ENCODE measurements at regions not wholly inside any gene's neighbourhood (a gene's known extent, or its start where the extent isn't known, plus 50 kb on each side); places are given as distances from the start of the nearest gene placed in this dataset.

DNA sequence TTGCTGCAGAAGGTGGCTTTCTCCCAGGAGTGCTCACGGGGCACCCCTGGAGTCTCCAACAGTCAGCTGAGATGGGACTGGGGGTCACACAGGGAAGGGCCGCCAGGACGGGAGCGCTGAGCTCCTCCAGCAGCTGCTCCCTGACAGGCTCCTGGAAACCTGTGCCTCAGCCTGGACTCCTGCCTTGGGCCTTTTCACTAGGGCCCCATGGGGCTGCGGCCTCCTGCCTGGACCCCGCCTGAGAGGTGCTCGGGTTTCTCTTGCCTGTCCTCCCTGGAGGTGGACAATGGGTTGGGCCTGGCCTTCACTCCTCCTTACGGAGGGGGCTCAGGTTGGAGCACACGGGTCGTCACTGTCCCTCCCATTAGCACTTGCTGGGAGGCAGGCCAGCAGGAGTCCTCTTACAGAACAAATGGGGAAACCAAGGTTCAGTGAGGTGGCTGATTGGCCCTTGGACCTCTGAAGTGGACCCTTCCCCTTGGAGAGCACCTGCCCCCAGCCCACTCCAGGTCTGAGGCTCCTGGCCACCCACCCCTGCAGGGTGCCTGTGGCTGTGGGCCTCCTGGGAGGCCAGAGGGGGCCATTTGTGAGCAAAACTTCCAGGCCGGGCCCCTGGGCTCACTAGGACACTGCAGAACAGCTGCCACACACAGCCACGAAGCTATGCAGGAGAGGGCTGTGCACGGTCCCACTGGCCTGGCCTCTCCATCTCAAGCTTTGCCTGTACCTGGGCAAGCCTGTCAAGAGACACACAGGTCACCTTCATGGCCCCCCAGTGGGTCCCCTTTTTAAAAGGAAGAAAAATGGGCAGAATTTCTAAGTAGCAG, 57.1 kb upstream of the ODC1 start:
- Histone ChIP-seq H3K4me3 (no peak overlapping the region), H3K27ac (no peak overlapping the region)

DNA sequence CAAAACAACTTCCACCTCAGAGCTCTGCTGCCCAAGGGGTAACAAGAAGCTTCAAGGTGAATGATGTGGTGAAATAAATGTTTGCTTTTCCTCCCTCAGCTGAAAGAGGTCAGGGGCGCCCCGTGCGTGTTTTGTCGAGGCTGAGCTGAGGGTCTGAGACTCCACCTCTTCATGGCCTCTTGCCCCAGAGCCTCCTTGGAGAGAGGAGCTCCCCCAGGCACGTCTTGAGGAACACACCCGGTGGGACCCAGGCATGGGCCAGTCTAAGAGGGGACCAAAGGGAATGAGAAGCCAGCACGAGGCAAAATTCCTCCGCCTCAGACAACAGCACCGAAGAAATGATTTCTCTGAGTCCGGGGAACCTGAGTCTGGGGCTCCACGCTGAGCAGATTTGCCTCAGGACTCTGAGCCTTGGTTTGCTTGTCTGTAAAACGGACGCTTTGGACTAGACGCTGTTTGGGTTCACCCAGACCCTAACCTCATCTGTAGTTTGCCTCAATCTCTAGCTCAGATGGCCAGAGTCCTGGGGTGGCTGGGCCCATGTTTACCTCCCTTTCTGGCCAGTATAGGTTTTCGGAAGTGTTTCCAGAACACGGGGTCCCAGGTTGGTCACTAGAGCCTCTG, 56.4 kb upstream of the ODC1 start:
- no peak overlapping the region for H3K27ac ChIP-seq
- no peaks in the 10 kb centered on the region for H3K4me1 ChIP-seq
- no peak for DNase-seq (ENCODE audit: low spot score)
- H3K9me3 ChIP-seq: no peaks in the 10 kb centered on the region
- H3K27me3 ChIP-seq: no peaks in the 10 kb centered on the region
- H3K4me3 ChIP-seq: no peak overlapping the region
- no peaks in the 10 kb centered on the region for H3K36me3 ChIP-seq
- TF ChIP-seq, protein P1, sequence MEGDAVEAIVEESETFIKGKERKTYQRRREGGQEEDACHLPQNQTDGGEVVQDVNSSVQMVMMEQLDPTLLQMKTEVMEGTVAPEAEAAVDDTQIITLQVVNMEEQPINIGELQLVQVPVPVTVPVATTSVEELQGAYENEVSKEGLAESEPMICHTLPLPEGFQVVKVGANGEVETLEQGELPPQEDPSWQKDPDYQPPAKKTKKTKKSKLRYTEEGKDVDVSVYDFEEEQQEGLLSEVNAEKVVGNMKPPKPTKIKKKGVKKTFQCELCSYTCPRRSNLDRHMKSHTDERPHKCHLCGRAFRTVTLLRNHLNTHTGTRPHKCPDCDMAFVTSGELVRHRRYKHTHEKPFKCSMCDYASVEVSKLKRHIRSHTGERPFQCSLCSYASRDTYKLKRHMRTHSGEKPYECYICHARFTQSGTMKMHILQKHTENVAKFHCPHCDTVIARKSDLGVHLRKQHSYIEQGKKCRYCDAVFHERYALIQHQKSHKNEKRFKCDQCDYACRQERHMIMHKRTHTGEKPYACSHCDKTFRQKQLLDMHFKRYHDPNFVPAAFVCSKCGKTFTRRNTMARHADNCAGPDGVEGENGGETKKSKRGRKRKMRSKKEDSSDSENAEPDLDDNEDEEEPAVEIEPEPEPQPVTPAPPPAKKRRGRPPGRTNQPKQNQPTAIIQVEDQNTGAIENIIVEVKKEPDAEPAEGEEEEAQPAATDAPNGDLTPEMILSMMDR (IDR thresholded peaks at IDR 0.05): no peak

More for the DNA sequence above, 57.1 kb upstream of the ODC1 start:
- Histone ChIP-seq H3K4me1 (no peaks in the 10 kb centered on the region), H3K36me3 (no peaks in the 10 kb centered on the region), H3K27me3 (no peaks in the 10 kb centered on the region), H3K9me3 (no peaks in the 10 kb centered on the region)
- TF ChIP-seq, protein P1 (IDR thresholded peaks at IDR 0.05): no peak
- peak; percentile 53 for DNase-seq (ENCODE audit: low spot score)

DNA sequence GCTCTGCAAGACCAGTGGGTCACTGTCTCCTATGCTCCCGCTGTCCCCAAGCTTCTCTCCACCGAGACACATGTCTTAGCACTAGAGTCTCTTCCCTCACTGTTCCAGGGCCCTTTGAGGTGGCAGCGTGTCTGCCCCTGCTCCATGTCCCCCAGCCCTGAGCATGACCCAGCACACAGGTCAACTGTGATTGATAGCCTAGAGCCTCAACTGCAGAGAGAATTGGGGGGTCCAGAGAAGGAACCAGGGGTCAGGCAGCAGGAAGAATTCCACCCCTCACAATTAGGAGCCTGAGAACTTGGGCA, 54.6 kb upstream of the ODC1 start:
- Histone ChIP-seq H3K4me1 (no peaks in the 10 kb centered on the region), H3K27ac (no peak overlapping the region), H3K9me3 (no peaks in the 10 kb centered on the region), H3K4me3 (no peak overlapping the region), H3K36me3 (no peaks in the 10 kb centered on the region), H3K27me3 (no peaks in the 10 kb centered on the region)
- TF ChIP-seq, protein P1 (IDR thresholded peaks at IDR 0.05): no peak
- DNase-seq (ENCODE audit: low spot score): peak; percentile 21

DNA sequence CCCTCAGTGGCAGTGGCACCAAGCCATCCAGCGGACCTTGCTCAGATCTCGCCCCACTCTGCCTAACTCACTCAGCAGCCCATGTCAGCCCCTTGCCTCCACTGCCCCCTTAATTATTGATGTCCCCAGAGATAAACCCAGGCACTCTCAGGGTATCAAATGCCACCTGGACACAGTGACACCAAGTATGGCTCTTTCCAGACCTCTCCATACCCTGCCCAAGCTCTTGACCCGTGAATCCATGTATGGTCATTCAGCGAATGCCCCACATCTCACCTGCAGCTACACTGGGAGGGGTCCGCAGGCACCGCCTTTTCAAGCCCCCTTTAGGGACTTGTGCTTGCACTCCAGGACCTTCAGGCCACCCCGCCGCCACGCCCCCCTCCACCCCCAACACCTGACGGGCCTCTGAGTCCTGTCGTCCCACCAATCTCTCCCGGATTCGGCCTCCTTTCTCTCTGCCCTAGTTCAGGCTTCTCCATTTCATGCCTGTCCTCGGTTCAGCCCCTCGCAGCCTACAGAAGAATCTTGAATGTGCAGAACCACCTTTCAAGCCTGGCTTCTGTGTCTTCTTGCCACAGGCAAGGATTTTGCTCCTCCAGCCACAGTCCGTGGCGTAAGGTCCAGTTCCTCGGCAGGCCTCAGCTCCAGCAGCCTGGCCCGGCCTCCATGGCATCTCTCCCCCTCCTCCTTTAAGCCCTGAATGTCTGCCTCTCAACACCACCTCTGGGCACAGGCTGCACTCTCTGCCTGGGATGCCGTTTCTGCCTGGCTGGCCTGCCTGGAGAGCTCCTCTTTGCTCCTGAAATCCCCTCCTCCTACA, 54.1 kb upstream of the ODC1 start:
- H3K27me3 ChIP-seq: no peaks in the 10 kb centered on the region
- no peaks in the 10 kb centered on the region for H3K36me3 ChIP-seq
- peak; percentile 30 for DNase-seq (ENCODE audit: low spot score)
- no peaks in the 10 kb centered on the region for H3K4me1 ChIP-seq
- no peaks in the 10 kb centered on the region for H3K9me3 ChIP-seq
- TF ChIP-seq, protein P1 (IDR thresholded peaks at IDR 0.05): no peak
- H3K4me3 ChIP-seq: no peak overlapping the region
- H3K27ac ChIP-seq: no peak overlapping the region

DNA sequence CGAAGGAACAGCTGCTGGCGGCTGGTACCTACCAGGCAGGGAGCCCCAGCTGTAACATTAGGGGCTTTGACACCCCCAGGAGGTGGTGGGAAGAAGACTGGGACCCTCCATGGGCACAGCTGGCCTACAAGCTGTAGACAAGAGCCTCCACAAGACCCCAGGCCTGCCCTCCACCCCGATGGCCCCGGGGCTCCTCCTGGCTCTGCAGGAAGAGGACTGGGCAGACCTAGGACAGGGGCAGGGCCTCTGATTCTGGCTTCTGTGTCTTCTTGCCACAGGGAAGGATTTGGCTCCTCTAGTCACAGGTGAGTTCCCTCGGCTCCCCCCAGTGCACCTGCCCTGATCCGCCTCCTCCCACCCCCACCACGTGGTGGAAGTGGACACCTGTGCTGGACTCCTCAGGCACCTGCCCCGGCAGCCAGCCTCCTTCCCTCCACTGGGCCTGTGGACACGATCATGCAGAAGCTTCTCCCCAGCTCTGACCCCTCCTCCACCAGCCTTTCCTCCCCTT, 53.4 kb upstream of the ODC1 start:
- TF ChIP-seq, protein P1 (IDR thresholded peaks at IDR 0.05): no peak
- peak; percentile 43 for DNase-seq (ENCODE audit: low spot score)
- Histone ChIP-seq H3K27ac (no peak overlapping the region), H3K27me3 (no peaks in the 10 kb centered on the region), H3K4me1 (no peaks in the 10 kb centered on the region), H3K4me3 (no peak overlapping the region), H3K36me3 (no peaks in the 10 kb centered on the region), H3K9me3 (no peaks in the 10 kb centered on the region)
